Thyroid gland (tissue), 4 donors: ENCODE measurements at regions not wholly inside any gene's neighbourhood (a gene's known extent, or its start where the extent isn't known, plus 50 kb on each side); places are given as distances from the start of the nearest gene placed in this dataset.
"Not testable (repeated sequence)": the region's sequence is repeated elsewhere in the genome, so short reads cannot be mapped to it uniquely, and the experiment has no call there.

Experiments
- DNase-seq, 2 donors: peaks; one replicate each; pipeline ENCODE4 v3.0.0-alpha.2; 2019
- H3K27ac ChIP-seq, 3 donors: fragments of 200-600 bp; sonication (generic); 1 replicate in 2 of 3; 2 replicates in 1 of 3; pipeline ENCODE4 v1.5.1; 2016 to 2019; ENCODE audit warnings: mild to moderate bottlenecking in 1 of 3, moderate library complexity in 1 of 3
- H3K27me3 ChIP-seq: fragments of 200-600 bp; sonication (generic); one replicate; pipeline ENCODE4 v1.5.1; 2019
- H3K36me3 ChIP-seq, 2 donors: fragments of 200-600 bp; sonication (generic); one replicate each; pipeline ENCODE4 v1.5.1; 2016 to 2019
- H3K4me1 ChIP-seq, 2 donors: fragments of 200-600 bp; sonication (generic); one replicate each; pipeline ENCODE4 v1.5.1; 2017 to 2019
- H3K4me3 ChIP-seq, 3 donors: fragments of 200-600 bp; sonication (generic); replicated peaks in 1 of 3; 1 replicate in 2 of 3; 2 replicates in 1 of 3; pipeline ENCODE4 v1.5.1; 2016; ENCODE audit warnings: mild to moderate bottlenecking in 1 of 3
- H3K9me3 ChIP-seq: fragments of 200-600 bp; sonication (generic); one replicate; pipeline ENCODE4 v1.5.1; 2017
- CTCF ChIP-seq, 6 experiments: fragments of 200-600 bp in 3 of 6; fragments of 450-650 bp in 3 of 6; sonication (generic) in 3 of 6; IDR thresholded peaks; one replicate each; pipeline ENCODE4 v1.5.1; 2016 to 2019; ENCODE audit warnings: antibody characterized with exemption in 6 of 6, mild to moderate bottlenecking in 2 of 6, inconsistent platforms in 1 of 6, moderate library complexity in 1 of 6
- POLR2A ChIP-seq, 2 donors: fragments of 450-650 bp; IDR thresholded peaks; one replicate each; pipeline ENCODE4 v1.6.1; 2017; ENCODE audit warnings: antibody characterized with exemption in 2 of 2, mild to moderate bottlenecking in 2 of 2, moderate library complexity in 1 of 2
- WGBS, 2 donors: methylation state at CpG; one replicate each; pipeline ENCODE4 v1.1.5; 2017; 5-methylcytosine and 5-hydroxymethylcytosine counted together
- intact Hi-C: fragments of 100-400 bp; cut with DNase I; formaldehyde crosslinking; loops from one replicate; pipeline ENCODE4 v1.15.1; 2023

GRCh38 chr20:19047040-19047950 lies 165.1 kb upstream of the SLC24A3 start:
- H3K36me3 ChIP-seq: no peaks in the 10 kb centered on the region
- WGBS, 2 donors: 46 to 52% methylated on average over 9 of the region's 9 CpGs
- peaks cover 6 to 11% of the 10 kb centered on the region in 2 donors for H3K4me1 ChIP-seq
- H3K4me3 ChIP-seq: no peak overlapping the region
- H3K27me3 ChIP-seq: no peaks in the 10 kb centered on the region
- no peak overlapping the region for H3K27ac ChIP-seq
- DNase-seq: peak; percentile 67 to 74
- H3K9me3 ChIP-seq: no peaks in the 10 kb centered on the region
- no peak for TF ChIP-seq POLR2A (IDR thresholded peaks at IDR 0.05)
- no peak for TF ChIP-seq CTCF (IDR thresholded peaks at IDR 0.05)
- intact Hi-C loops: no loop called here

- WGBS, 2 donors: 55 to 76% methylated on average over 3 of the region's 3 CpGs
- no peak for TF ChIP-seq POLR2A (IDR thresholded peaks at IDR 0.05)
- H3K4me3 ChIP-seq: no peak overlapping the region
- intact Hi-C loops: no loop called here
- H3K4me1 ChIP-seq: peaks cover 6 to 11% of the 10 kb centered on the region in 2 donors
- H3K27me3 ChIP-seq: no peaks in the 10 kb centered on the region
- H3K36me3 ChIP-seq: no peaks in the 10 kb centered on the region
- H3K9me3 ChIP-seq: no peaks in the 10 kb centered on the region
- no peak for DNase-seq
- H3K27ac ChIP-seq: no peak overlapping the region
Observed at GRCh38 chr20:19047951-19048296, 164.5 kb upstream of the SLC24A3 start.

- TF ChIP-seq CTCF (IDR thresholded peaks at IDR 0.05): no peak
- no peak for TF ChIP-seq POLR2A (IDR thresholded peaks at IDR 0.05)
- H3K27me3 ChIP-seq: no peaks in the 10 kb centered on the region
- no peak overlapping the region for H3K4me3 ChIP-seq
- 65 to 82% methylated on average over 9 of the region's 9 CpGs for WGBS, 2 donors
- H3K36me3 ChIP-seq: no peaks in the 10 kb centered on the region
- H3K27ac ChIP-seq: no peak overlapping the region
- no peaks in the 10 kb centered on the region for H3K9me3 ChIP-seq
- no peak for DNase-seq
- H3K4me1 ChIP-seq: peaks cover 6 to 11% of the 10 kb centered on the region in 2 donors
- intact Hi-C loops: no loop called here
Observed at GRCh38 chr20:19048995-19049501, 163.4 kb upstream of the SLC24A3 start.

GRCh38 chr20:19049514-19049913 lies 162.9 kb upstream of the SLC24A3 start:
- no peak overlapping the region for H3K4me3 ChIP-seq
- H3K27me3 ChIP-seq: no peaks in the 10 kb centered on the region
- WGBS, 2 donors: 83 to 85% methylated on average over 7 of the region's 7 CpGs
- no peaks in the 10 kb centered on the region for H3K9me3 ChIP-seq
- no peaks in the 10 kb centered on the region for H3K36me3 ChIP-seq
- no peak for TF ChIP-seq POLR2A (IDR thresholded peaks at IDR 0.05)
- no peak for TF ChIP-seq CTCF (IDR thresholded peaks at IDR 0.05)
- no peak for DNase-seq
- H3K27ac ChIP-seq: no peak overlapping the region
- intact Hi-C loops: no loop called here
- H3K4me1 ChIP-seq: peaks cover 6 to 11% of the 10 kb centered on the region in 2 donors

DNA sequence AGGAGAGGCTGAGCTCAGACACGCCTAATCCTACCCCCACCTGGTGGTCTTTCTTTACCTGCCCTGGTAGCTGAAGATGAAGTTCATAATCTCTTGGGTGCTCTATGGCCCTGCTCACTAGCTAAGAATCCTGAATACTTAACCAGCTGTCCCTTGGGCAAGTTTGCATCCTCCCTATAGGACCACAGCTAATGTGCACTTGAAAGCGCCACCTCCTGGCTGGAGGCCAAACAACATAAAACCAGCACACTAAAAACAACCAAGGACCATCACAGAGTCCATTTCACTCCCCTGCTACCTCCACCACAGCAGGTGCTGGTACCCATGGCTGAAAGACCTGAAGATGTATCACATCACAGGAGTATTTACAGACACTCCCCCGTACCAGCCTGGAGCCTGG lies 155.5 kb upstream of the SLC24A3 start:
- intact Hi-C loops: no loop called here
- no peaks in the 10 kb centered on the region for H3K4me1 ChIP-seq
- H3K9me3 ChIP-seq: no peaks in the 10 kb centered on the region
- no peaks in the 10 kb centered on the region for H3K27me3 ChIP-seq
- 88 to 89% methylated on average over 3 of the region's 3 CpGs for WGBS, 2 donors
- no peak for DNase-seq
- H3K4me3 ChIP-seq: no peak overlapping the region
- no peaks in the 10 kb centered on the region for H3K36me3 ChIP-seq
- no peak for TF ChIP-seq CTCF (IDR thresholded peaks at IDR 0.05)
- TF ChIP-seq POLR2A (IDR thresholded peaks at IDR 0.05): no peak
- no peak overlapping the region for H3K27ac ChIP-seq

- H3K9me3 ChIP-seq, H3K4me3 ChIP-seq, H3K4me1 ChIP-seq, H3K27me3 ChIP-seq, DNase-seq, intact Hi-C loops, H3K36me3 ChIP-seq, H3K27ac ChIP-seq: not testable (repeated sequence)
- WGBS, 2 donors: 92 to 97% methylated on average over 1 to 4 of the region's 4 CpGs
Observed at GRCh38 chr20:19064788-19065187, 147.7 kb upstream of the SLC24A3 start.
